COLO668 (cell line): ENCODE measurements at regions not wholly inside any gene's neighbourhood (a gene's known extent, or its start where the extent isn't known, plus 50 kb on each side); places are given as distances from the start of the nearest gene placed in this dataset.

ENCODE experiments used
- DNase-seq: peaks from one replicate; lab custom pipeline; 2025; ENCODE audit not compliant: unreplicated experiment; lab: John Stamatoyannopoulos, UW

DNA sequence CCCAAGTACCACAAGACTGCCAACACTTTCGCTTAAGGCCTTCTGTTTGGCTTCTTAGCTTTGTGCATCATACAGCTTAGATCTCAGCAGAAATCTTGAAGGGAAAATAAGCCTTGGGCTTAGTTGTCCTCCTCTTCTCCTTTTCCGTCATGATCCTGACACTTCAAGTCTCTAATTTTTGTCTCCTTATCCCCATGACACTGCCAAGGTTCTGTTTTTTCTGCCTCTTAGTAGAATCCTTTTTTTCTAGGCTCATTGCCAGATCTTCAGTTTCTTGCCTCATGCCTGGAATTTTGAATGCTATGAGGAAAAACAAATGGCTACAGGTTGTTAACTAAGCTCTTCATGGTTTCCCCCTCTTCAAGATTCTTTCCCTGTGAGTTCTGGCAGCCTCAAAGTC lies 450.4 kb downstream of the LRFN5 start:
- no peak for DNase-seq

DNA sequence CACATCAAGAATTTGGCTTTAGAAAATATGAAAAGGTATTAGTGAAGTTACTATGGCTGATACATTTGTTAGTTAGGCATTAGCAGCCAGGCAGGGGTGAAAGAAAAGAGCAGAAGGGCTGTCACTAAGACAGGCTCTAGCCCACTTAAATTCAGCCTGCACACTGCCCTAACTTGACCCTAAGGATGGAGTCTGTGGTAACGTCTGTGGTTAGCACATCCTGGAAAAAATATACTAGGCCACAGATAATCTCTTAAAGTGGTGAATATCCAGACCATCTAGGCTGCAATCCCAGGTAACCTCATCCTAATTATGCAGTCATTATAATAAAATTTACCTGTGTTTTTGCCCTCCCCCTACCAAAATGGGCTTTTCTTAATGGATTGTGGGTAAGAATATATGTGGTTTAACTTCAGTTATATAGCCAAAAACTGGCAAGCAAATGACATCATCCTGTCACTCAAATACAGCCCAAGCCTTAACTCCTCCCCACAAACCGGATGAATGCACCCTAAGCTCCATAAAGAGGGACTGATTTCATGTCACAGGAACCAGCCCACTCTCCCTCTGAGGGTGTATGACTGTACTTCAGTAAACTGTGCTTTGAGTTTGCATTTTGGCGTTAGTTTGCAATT lies 440.9 kb downstream of the LRFN5 start:
- DNase-seq, result no peak

DNA sequence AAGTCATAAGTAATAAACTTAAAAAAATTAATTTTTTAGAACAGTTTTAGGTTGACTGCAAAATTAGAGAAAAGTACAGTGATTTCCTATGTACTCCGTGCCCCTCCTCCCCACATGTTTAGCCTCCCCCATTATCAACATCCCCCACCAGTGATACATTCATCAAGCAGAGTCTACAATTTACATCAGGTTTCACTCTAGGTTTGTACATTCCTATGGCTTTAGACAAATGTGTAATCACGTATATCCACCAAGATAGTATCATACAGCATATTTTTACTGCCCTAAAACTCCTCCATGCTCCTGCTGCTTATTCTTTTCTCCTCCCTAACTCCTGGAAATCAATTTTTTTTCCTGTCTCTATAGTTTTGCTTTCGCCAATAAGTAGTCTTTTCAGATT lies 438.7 kb downstream of the LRFN5 start:
- DNase-seq, result no peak

DNA sequence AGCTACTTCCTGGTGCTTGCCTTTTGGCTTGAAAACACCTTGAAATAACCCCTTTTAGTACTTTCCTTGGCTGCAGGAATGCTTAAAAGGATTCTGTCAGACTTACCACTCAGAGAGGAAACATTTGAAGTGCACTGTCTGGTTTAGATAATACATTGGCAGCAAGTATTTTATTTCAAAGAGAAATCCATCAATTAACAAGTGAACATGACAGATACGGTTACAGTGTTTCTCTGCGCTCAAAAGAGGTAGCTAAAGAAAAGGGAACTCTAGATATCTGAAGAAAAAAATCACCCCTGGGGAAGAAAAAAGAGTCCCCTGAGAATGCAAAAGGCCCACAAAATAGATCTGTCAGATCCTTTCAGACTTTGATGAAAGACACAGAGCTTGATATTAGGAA lies 421.9 kb downstream of the LRFN5 start:
- DNase-seq, result no peak

DNA sequence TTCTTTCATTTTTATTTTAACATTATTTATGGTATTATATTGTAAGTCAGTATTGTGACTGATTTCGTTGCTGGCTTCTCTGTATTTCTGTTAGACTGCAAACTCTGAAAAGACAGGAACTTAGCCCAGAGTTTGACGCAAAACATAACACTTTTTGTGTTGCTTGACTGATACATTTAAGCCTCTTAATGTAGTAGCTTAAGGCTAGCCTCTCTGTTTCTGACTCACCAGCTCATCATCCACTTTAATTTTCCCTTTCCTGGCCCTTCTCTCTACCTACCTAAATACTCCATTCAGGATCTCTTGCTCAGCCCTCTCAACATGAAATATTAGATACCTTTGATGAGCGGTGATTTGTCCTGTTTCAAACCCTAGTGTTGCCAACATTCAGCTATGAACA lies 420.6 kb downstream of the LRFN5 start:
- no peak for DNase-seq

DNA sequence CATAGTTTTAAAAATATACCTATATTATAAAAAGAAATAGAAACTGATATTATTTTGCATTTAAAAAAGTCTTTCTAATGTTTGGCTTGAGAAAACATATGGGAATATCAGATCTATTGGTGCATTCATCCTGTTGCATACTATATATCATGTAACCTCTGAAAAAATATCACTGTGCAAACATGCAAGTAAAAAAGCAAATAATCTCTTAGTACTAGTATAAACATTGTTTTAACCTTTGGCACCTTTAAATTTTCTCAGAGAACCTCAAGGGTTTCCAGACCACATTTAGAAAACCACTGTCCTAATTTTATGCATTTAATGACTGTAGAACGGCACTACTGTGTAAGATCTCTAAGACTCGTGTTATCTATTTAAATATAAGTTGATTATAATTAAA lies 416.8 kb downstream of the LRFN5 start:
- DNase-seq, result no peak

DNA sequence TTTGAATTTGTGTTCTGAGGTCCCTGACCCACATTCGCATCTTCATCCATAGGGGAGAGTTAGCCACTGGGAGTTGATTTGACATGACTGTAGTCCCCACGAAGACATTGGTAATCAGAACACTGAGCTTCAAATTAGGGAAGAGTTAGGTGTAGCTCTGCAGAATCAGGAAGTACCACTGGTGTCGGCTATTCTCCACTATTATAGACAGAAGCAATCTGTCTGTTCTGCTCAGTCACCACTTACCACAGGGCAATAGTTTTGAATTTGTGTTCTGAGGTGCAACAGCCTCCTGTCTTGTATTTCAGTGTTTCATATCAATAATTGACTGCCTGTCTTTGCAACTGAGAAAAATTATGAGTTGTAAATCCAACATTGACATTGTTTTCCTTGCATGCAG lies 407.6 kb downstream of the LRFN5 start:
- DNase-seq, result no peak

DNA sequence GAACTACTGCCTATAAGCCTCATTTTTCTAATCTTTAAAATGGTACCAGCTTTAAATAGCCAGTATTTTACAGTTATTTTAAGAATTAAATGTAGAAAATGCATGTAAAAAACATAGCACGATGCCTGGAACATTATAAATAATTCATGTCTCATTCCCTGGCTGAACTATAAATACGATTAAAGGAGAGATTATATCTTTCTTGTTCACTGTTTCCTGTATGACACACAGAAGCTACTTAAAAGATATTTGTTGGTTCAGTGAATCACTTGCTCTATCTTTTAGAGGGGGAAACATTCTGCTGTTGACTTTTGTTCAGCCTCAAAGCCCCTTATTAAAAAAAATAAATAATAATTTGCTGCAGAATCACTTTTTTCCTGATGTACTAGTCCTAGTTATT lies 406.9 kb downstream of the LRFN5 start:
- no peak for DNase-seq

DNA sequence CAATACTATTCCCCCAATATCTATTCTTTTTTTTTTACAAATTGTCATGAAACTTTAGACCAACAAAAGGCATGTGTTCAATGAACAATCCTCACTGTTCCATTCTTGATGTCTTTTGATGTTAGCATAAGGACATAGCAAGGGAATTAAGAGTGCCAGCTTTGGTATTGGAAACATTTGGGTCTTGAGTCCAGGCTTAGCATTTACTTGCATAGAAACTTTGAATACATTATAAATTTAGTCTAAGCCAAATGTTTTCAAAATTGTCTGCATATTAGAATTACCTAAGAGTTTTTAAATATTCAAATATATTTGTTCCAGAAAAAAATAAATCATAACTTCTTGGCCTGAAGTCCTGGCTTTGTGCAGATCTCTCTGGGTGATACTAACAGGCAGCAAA lies 406.5 kb downstream of the LRFN5 start:
- DNase-seq, result no peak

DNA sequence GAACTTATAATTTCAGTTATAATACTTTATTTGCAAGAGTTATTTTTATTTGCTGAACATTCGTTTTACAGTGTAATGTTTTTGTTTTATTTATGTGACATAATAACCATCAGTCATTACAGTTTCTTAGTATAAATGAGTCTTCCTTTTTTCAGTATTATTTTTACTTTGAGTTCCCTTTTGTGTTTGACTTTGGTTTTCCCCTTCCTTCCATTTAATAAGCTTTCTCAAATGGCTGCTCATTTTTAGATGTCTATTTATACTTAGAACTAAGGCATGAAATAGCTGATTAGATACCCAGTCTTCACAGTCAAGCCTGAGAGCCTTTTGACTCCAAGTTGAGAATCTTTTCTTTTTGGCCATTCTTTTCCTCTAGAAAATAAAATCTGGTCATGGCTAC lies 404.5 kb downstream of the LRFN5 start:
- no peak for DNase-seq

DNA sequence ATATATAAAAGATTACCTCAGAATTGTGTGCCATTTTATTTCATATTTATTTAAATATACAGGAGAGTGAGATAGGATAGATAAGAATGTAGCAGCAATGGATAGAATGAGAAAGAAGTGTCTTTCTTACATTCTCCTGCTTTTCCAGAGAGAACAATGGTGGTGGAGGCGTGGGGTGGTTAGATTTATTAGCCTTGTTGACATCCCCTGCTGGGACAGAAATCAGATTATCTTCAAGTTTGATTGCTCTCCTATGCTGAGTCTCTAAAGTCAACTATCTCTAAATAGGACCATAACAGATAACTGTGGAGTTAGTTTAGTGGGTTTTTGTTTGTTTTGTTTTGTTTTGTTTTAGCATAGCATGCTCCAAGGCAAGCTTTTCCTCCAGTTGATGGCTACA lies 397.6 kb downstream of the LRFN5 start:
- no peak for DNase-seq

DNA sequence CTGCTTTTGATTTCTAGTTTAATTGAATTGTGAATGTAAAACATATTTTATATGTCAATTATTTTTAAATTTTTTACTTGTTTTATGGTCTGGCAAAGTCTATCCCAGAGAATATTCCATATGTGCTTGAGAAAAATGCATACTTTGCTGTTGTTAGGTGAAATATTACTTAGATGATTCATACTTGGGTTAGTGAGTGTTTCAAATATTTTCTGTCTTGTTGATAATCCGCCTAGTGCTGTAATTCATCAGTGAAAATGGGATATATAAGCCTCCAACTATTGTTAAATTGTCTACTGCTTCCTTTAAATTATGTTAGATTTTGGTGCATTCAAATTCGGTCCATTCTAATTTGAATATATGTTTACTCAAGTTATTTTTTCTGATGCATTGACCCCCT lies 395.5 kb downstream of the LRFN5 start:
- DNase-seq, result no peak

DNA sequence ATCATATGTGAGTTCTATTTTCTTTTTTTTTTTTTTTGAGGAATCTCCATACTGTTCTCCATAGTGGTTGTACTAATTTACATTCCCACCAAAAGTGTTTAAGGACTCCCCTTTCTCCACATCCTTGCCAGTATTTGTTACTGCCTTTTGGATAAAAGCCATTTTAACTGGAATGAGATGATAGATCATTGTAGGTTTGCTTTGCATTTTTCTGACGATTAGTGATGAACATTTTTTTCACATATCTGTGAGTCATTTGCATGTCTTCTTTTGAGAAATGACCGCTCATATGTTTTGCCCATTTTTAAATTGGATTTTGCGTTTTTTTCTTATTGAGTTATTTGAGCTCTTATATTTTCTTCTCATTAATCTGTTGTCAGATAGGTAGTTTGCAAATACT lies 394.8 kb downstream of the LRFN5 start:
- DNase-seq, result no peak

DNA sequence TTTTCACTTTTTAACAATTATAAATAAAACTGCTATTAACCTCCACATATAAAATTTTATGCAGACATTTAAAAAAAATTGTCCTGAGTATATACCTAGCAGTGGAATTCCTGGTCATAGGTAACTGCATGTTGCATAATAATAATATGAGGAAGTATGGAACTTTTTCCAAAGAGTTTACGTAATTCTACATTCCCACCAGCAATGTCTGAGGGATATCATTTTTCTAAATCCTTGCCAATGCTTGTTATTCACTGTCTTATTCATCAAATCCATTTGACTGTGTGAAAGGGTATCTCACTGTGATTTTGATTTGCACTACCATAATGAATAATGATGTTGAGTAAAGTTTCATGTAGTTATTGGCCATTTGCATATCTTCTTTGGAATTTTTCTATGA lies 393.8 kb downstream of the LRFN5 start:
- DNase-seq, result no peak

DNA sequence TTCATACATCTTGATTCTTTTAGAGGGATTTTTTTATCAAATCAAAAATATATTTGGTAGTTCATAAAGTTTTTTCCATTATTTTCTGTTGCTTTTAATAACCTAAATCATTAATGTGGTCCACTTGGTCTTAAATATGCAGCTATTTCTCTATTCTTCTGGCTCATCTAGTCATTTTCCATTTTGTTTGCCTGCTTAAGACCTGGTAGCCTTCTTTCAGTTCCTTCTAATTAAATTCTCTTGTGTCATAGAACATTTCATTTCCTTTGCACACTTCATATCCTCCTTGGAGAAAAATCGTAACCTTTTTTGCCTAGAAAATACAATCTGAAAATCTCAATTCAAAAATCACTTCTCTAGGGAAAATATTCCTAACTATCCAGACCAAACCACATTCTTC lies 387.0 kb downstream of the LRFN5 start:
- no peak for DNase-seq

DNA sequence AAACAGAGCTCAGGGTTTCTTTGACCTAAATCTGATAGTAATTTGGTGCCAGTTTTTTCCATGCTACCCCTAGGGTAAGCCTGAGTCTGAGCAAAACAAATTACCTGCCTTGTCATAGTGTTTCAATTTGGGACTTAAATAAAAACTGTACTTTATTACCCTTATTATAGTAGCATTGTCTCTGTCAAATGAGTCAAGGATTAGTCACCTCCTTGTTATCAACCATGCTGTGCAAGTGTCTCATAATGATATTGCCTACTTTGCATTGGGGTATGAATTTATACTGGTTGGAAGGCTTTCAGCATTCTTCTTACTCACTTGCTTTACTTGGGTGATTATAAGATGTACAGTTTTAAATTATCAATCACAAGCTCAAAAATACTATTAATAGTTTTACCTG lies 380.0 kb downstream of the LRFN5 start:
- DNase-seq, result no peak

DNA sequence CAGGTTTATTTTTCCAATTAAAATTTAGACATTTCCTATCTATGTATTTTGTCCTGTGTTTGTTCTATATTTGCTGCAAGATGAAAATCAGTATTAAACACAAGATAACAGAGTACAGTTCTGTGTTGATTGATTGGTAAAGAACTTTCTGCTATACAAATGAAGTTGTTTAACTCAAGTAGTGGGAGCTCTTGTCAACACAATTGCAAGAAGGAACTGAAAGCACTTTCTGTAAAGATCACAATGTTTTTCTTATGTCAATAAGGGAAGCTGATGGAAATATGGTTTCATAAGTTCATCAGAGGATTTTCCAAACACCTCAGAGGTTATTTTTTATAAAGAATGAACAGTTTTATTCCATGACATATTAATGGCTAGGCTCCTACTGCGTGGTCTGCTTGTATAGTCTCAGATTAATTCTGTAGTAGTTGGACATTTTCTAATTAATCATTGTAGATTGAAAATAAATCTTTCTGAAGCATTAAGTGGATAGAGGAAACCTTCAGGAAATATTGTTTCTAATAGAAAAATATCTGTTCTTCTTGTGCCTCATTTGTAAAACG lies 379.5 kb downstream of the LRFN5 start:
- DNase-seq, result no peak

DNA sequence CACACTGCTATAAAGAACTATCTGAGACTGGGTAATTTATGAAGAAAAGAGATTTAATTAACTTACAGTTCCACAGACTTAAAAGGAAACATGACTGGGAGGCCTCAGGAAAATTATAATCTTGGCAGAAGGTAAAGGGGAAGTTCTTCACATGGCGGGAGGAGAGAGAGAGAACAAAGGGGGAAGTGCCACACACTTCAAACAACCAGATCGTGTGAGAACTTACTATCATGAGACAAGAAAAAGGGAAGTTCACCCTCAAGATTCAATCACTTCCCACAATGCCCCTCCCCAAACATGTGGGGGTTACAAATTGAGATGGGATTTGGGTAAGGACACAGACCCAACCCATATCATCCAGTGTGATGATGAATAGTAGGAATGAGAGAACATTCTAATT lies 366.5 kb downstream of the LRFN5 start:
- no peak for DNase-seq

DNA sequence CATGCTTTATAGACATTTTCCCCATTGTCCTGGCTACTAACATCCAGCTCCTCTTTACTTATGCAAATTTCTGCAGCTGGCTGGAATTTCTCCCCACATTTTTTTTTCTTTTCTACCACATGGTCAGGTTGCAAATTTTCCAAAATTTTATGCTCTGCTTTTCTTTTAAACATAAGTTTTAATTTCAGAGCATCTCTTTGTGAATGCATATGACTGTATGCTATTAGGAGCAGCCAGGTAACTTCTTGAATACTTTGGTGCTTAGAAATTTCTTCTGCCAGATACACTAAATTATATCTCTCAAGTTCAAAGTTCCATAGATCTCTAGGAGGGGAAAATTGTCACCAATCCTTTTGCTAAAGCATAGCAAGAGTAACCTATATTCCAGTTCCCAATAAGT lies 365.9 kb downstream of the LRFN5 start:
- DNase-seq, result no peak

DNA sequence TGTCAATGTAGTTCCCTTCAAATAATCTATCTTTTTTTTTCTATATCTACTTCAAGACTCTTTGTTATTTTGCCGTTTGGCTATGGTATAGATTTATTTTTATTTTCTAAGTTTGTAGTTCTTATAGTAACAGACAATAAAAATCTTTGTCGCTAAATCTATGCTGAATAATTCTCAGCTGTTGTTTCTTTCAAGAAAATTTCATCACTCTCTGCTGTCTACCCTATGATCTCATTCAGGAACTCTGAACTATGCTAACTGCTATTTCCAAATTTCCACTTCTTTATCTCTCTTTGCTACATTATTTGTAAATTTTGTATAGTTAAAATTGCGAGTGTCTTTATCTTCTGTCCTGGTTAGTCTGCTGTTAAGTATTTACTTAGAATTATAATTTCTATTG lies 353.6 kb downstream of the LRFN5 start:
- no peak for DNase-seq

DNA sequence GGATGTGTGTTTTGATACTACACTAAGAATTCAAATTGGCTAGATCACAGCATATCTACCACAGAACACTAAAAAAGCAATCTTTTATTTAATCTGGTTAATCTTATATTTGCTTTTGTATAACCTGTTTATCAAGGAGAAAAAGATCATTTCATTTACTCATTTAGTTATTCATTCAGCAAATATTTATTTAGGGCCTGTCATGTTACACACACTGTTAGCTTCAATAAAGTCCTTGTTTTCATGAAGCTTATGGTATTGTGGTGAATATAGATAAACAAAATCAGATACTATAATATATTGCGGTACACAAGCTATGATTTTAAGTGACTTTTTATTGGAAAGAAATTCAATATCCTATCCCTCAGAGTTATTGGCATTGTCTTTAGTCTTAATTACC lies 350.8 kb downstream of the LRFN5 start:
- DNase-seq, result no peak
